ENCODE measurements at regions not wholly inside any gene's neighbourhood (a gene's known extent, or its start where the extent isn't known, plus 50 kb on each side); places are given as distances from the start of the nearest gene placed in this dataset.

- Mint-ChIP-seq H3K4me3 (no peak overlapping the region), H3K27ac (no peak overlapping the region; a peak in 1 of 7 replicates)
- H2BK120ac ChIP-seq (ENCODE audit: low read depth, low read length, poor library complexity, severe bottlenecking) = no peak overlapping the region
Observed at GRCh38 chr2:8270699-8271098, 411.2 kb upstream of the ID2 start.

More at GRCh38 chr2:8270699-8271098, 411.2 kb upstream of the ID2 start:
- no peak for TF ChIP-seq CTCF (conservative IDR thresholded peaks at IDR 0.05)
- Histone ChIP-seq H3K4me2 (ENCODE audit: insufficient read depth, insufficient read length, low read length) (no peak overlapping the region), H2BK12ac (ENCODE audit: insufficient read length, low read depth, low read length) (no peak overlapping the region), H3K9me3 (ENCODE audit: control insufficient read depth, low read depth, low read length) (no peaks in the 10 kb centered on the region), H3K23me2 (ENCODE audit: insufficient read length, low read depth, low read length, poor library complexity, severe bottlenecking) (no peaks in the 10 kb centered on the region), H3K23ac (ENCODE audit: insufficient read length, low read depth, low read length) (no peak overlapping the region), H3K79me2 (ENCODE audit: insufficient read depth, low read length) (no peaks in the 10 kb centered on the region), H4K91ac (ENCODE audit: insufficient read length, low read depth, low read length) (no peak overlapping the region), H2BK5ac (ENCODE audit: insufficient read length, low read length) (no peak overlapping the region), H3T11ph (ENCODE audit: low read length) (no peak overlapping the region), H4K8ac (replicated peaks; ENCODE audit: insufficient read length, low read depth, low read length) (no peak overlapping the region), H3K14ac (ENCODE audit: insufficient read depth, low read length) (no peak overlapping the region), H3K27me3 (ENCODE audit: insufficient read depth, low read length) (no peaks in the 10 kb centered on the region), H3K9ac (ENCODE audit: extremely low read depth, insufficient read length, low read length) (no peak overlapping the region), H4K20me1 (ENCODE audit: control insufficient read depth, insufficient read depth, insufficient read length) (no peaks in the 10 kb centered on the region), H3K4me1 (ENCODE audit: insufficient read depth, low read length) (0 out of 2 replicates have a peak, but pooled peaks cover 3% of the 10 kb centered on the region), H2BK15ac (ENCODE audit: low read depth, low read length) (no peak overlapping the region), H3K4ac (ENCODE audit: low read depth, low read length) (no peak overlapping the region), H2AFZ (ENCODE audit: low read length) (no peak overlapping the region), H3K27ac (ENCODE audit: insufficient read length, low read depth, low read length) (no peak overlapping the region), H4K5ac (ENCODE audit: insufficient read length, low read depth, low read length) (no peak overlapping the region), H3K56ac (ENCODE audit: insufficient read length, low read depth, low read length) (no peak overlapping the region), H3K18ac (ENCODE audit: insufficient read length, low read depth, low read length) (no peak overlapping the region), H3K79me1 (ENCODE audit: insufficient read depth, low read depth, low read length, poor library complexity, severe bottlenecking) (no peaks in the 10 kb centered on the region), H2BK20ac (ENCODE audit: low read depth, low read length, poor library complexity, severe bottlenecking) (no peak overlapping the region), H2AK5ac (ENCODE audit: insufficient read length, low read length) (no peak overlapping the region)
- H3K4me1 Mint-ChIP-seq = peaks cover 0 to 3% of the 10 kb centered on the region in 2 experiments; a peak in 1 of 4 replicates
- H3K36me3 Mint-ChIP-seq (ENCODE audit: insufficient read depth in 1 of 3, low read depth in 3 of 3) = peaks cover 0 to 2% (median 0%) of the 10 kb centered on the region in 3 experiments; a peak in 1 of 7 replicates
- DNase-seq = no peak
- H3K9me3 Mint-ChIP-seq = no peaks in the 10 kb centered on the region; a peak in 2 of 5 replicates
- no peaks in the 10 kb centered on the region; the same call in 1 of the 2 replicates for H3K27me3 Mint-ChIP-seq (ENCODE audit: low read depth)

Data from H9 (cell line).